Gastrocnemius medialis (tissue), 4 donors: ENCODE measurements at regions not wholly inside any gene's neighbourhood (a gene's known extent, or its start where the extent isn't known, plus 50 kb on each side); places are given as distances from the start of the nearest gene placed in this dataset.

Source experiments
- ATAC-seq, 2 donors: fragments of 150-250 bp; one replicate each; pipeline ENCODE4 v1.9.1; 2016
- DNase-seq, 2 donors: peaks; one replicate each; pipeline ENCODE4 v3.0.0-alpha.2; 2019
- H3K27ac ChIP-seq, 4 donors: fragments of 200-600 bp; sonication (generic); 1 replicate in 1 of 4; 2 replicates in 3 of 4; pipeline ENCODE4 v1.5.1; 2016 to 2018; ENCODE audit warnings: mild to moderate bottlenecking in 2 of 4, moderate library complexity in 1 of 4
- H3K27me3 ChIP-seq, 3 donors: fragments of 200-600 bp; sonication (generic) in 2 of 3; 1 replicate in 1 of 3; 2 replicates in 2 of 3; pipeline versions ENCODE4 v1.5.1 to v1.6.0; 2016 to 2019; ENCODE audit warnings: mild to moderate bottlenecking in 1 of 3, moderate library complexity in 1 of 3
- H3K36me3 ChIP-seq, 2 donors: fragments of 200-600 bp; sonication (generic) in 1 of 2; one replicate each; pipeline ENCODE4 v1.5.1; 2017 to 2018
- H3K4me1 ChIP-seq, 2 donors: fragments of 200-600 bp; sonication (generic) in 1 of 2; one replicate each; pipeline ENCODE4 v1.5.1; 2016 to 2017; ENCODE audit warnings: mild to moderate bottlenecking in 2 of 2
- H3K4me3 ChIP-seq, 4 donors: fragments of 200-600 bp; sonication (generic) in 3 of 4; 1 replicate in 1 of 4; 2 replicates in 3 of 4; pipeline ENCODE4 v1.5.1; 2016 to 2019; ENCODE audit warnings: mild to moderate bottlenecking in 2 of 4
- H3K9me3 ChIP-seq, 3 donors: fragments of 200-600 bp; sonication (generic) in 2 of 3; 1 replicate in 1 of 3; 2 replicates in 2 of 3; pipeline ENCODE4 v1.5.1; 2016 to 2019
- CTCF ChIP-seq, 5 experiments: fragments of 450-650 bp in 3 of 5; fragments of 200-600 bp in 2 of 5; sonication (generic) in 2 of 5; IDR thresholded peaks in 4 of 5; conservative IDR thresholded peaks in 1 of 5; 1 replicate in 4 of 5; 2 replicates in 1 of 5; pipeline ENCODE4 v1.5.1; 2016 to 2019; ENCODE audit warnings: antibody characterized with exemption in 5 of 5, mild to moderate bottlenecking in 3 of 5, moderate library complexity in 3 of 5
- POLR2A ChIP-seq, 2 donors: fragments of 450-650 bp; IDR thresholded peaks; one replicate each; pipeline ENCODE4 v1.6.1; 2017; ENCODE audit warnings: antibody characterized with exemption in 2 of 2, mild to moderate bottlenecking in 2 of 2, moderate library complexity in 2 of 2
- in situ Hi-C, 4 donors: fragments of 200-750 bp; cut with MboI; loops; one replicate each; pipeline versions ENCODE4 v1.15.0 to v1.8.0; 2017; ENCODE audit warnings: low sequenced_read_pairs in 4 of 4
- intact Hi-C: fragments of 100-400 bp; cut with DNase I; formaldehyde crosslinking; loops from one replicate; pipeline ENCODE4 v1.15.1; 2023; ENCODE audit warnings: low total_unique reads

- no peak for TF ChIP-seq POLR2A (IDR thresholded peaks at IDR 0.05)
- no peak for TF ChIP-seq CTCF (IDR thresholded peaks at IDR 0.05 in 4 of 5, conservative IDR thresholded peaks at IDR 0.05 in 1 of 5)
- in situ Hi-C loops = no loop called here
- Histone ChIP-seq H3K4me1 (peaks cover 0 to 17% of the 10 kb centered on the region in 2 donors), H3K9me3 (no peaks in the 10 kb centered on the region), H3K27me3 (no peaks in the 10 kb centered on the region), H3K36me3 (no peaks in the 10 kb centered on the region), H3K4me3 (no peak overlapping the region), H3K27ac (peak overlapping the region in 1 of 4 donors; percentile 36)
- intact Hi-C loops = no loop called here
- DNase-seq (no peak), ATAC-seq (no peak)
These were observed 305.7 kb downstream of the ENC1 start for GRCh38 chr5:74334762-74335384.

- intact Hi-C loops = no loop called here
- Histone ChIP-seq H3K4me3 (no peak overlapping the region), H3K4me1 (peaks cover 0 to 17% of the 10 kb centered on the region in 2 donors), H3K36me3 (no peaks in the 10 kb centered on the region), H3K9me3 (no peaks in the 10 kb centered on the region), H3K27me3 (no peaks in the 10 kb centered on the region), H3K27ac (peak overlapping the region in 1 of 4 donors; percentile 36)
- TF ChIP-seq CTCF (IDR thresholded peaks at IDR 0.05 in 4 of 5, conservative IDR thresholded peaks at IDR 0.05 in 1 of 5) = no peak
- no peak for TF ChIP-seq POLR2A (IDR thresholded peaks at IDR 0.05)
- in situ Hi-C loops = no loop called here
- no peak for ATAC-seq
- no peak for DNase-seq
These were observed 306.3 kb downstream of the ENC1 start for GRCh38 chr5:74334062-74334761.

GRCh38 chr5:74333430-74333829 lies 307.1 kb downstream of the ENC1 start:
- in situ Hi-C loops = no loop called here

GRCh38 chr5:74332682-74333081 lies 307.8 kb downstream of the ENC1 start:
- in situ Hi-C loops = no loop called here
- Histone ChIP-seq H3K27ac (no peak overlapping the region), H3K4me3 (no peak overlapping the region), H3K27me3 (no peaks in the 10 kb centered on the region), H3K36me3 (no peaks in the 10 kb centered on the region), H3K4me1 (peaks cover 12 to 27% of the 10 kb centered on the region in 2 donors), H3K9me3 (no peaks in the 10 kb centered on the region)
- intact Hi-C loops = no loop called here
- ATAC-seq = no peak
- DNase-seq = no peak
- TF ChIP-seq POLR2A (IDR thresholded peaks at IDR 0.05) = no peak
- TF ChIP-seq CTCF (IDR thresholded peaks at IDR 0.05 in 4 of 5, conservative IDR thresholded peaks at IDR 0.05 in 1 of 5) = no peak

More at GRCh38 chr5:74333430-74333829, 307.1 kb downstream of the ENC1 start:
- Histone ChIP-seq H3K27me3 (no peaks in the 10 kb centered on the region), H3K36me3 (no peaks in the 10 kb centered on the region), H3K4me3 (no peak overlapping the region), H3K9me3 (no peaks in the 10 kb centered on the region), H3K4me1 (peaks cover 6 to 21% of the 10 kb centered on the region in 2 donors), H3K27ac (no peak overlapping the region)
- intact Hi-C loops = no loop called here
- ATAC-seq (no peak), DNase-seq (no peak)
- no peak for TF ChIP-seq POLR2A (IDR thresholded peaks at IDR 0.05)
- TF ChIP-seq CTCF (IDR thresholded peaks at IDR 0.05 in 4 of 5, conservative IDR thresholded peaks at IDR 0.05 in 1 of 5) = no peak
